RWPE2 (cell line): ENCODE measurements at regions not wholly inside any gene's neighbourhood (a gene's known extent, or its start where the extent isn't known, plus 50 kb on each side); places are given as distances from the start of the nearest gene placed in this dataset.

ENCODE experiments used
- ATAC-seq: fragments of 200-7000 bp; cut with Tn5 transposase; 3 replicates; pipeline ENCODE4 v1.9.1; 2021; ENCODE audit warnings: low read depth
- DNase-seq: peaks from one replicate; pipeline ENCODE4 v3.0.0-alpha.2; 2020; ENCODE audit warnings: low spot score
- H3K27ac ChIP-seq: fragments of 450-650 bp; 2 replicates; pipeline ENCODE4 v1.5.1; 2017; ENCODE audit warnings: mild to moderate bottlenecking; ENCODE audit not compliant: poor library complexity, severe bottlenecking
- H3K27me3 ChIP-seq: fragments of 250-450 bp; sonication (Bioruptor Pico); 2 replicates; pipeline ENCODE4 v1.5.1; 2021; ENCODE audit warnings: mild to moderate bottlenecking, moderate library complexity; ENCODE audit not compliant: insufficient read depth, poor library complexity, severe bottlenecking
- H3K36me3 ChIP-seq: fragments of 250-450 bp; sonication (Bioruptor Pico); 2 replicates; pipeline ENCODE4 v1.5.1; 2020; ENCODE audit warnings: low read depth, mild to moderate bottlenecking, moderate library complexity
- H3K4me1 ChIP-seq: fragments of 250-450 bp; sonication (Bioruptor Pico); 2 replicates; pipeline ENCODE4 v1.5.1; 2021; ENCODE audit warnings: mild to moderate bottlenecking, moderate library complexity; ENCODE audit not compliant: insufficient read depth, poor library complexity, severe bottlenecking
- H3K4me3 ChIP-seq: fragments of 250-450 bp; sonication (Bioruptor Pico); 2 replicates; pipeline ENCODE4 v1.5.1; 2021; ENCODE audit warnings: mild to moderate bottlenecking, moderate library complexity; ENCODE audit not compliant: severe bottlenecking
- H3K9me3 ChIP-seq: fragments of 250-450 bp; sonication (Bioruptor Pico); 2 replicates; pipeline ENCODE4 v1.5.1; 2021; ENCODE audit warnings: mild to moderate bottlenecking, moderate library complexity; ENCODE audit not compliant: severe bottlenecking
- CTCF ChIP-seq: fragments of 450-650 bp; IDR thresholded peaks from one replicate; pipeline ENCODE4 v1.5.1; 2017; ENCODE audit warnings: mild to moderate bottlenecking, moderate library complexity; ENCODE audit not compliant: poor library complexity, severe bottlenecking

DNA sequence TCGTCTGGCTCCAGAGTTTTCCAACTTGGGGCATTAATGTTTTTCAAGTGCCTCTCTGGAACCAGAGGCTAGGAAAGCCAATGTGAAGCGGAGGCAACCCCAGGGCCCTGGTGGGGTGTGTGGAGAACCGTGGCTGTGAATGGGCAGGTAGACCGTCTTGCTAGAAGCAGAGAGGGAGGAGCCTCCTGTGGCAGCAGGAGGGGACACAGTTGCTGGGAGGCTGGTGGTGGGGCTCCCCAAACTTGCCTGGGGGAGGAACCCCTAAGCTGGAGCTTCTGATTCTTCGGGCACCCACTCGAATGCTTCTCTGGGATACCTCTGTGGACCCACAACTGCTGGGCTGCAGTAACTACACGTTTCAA, 65.3 kb upstream of the APCDD1L start:
- Histone ChIP-seq H3K9me3 (no peaks in the 10 kb centered on the region), H3K27ac (no peak overlapping the region), H3K36me3 (no peaks in the 10 kb centered on the region), H3K27me3 (no peaks in the 10 kb centered on the region), H3K4me1 (no peaks in the 10 kb centered on the region), H3K4me3 (no peak overlapping the region)
- ATAC-seq (no peak), DNase-seq (no peak)
- TF ChIP-seq CTCF: no peak

DNA sequence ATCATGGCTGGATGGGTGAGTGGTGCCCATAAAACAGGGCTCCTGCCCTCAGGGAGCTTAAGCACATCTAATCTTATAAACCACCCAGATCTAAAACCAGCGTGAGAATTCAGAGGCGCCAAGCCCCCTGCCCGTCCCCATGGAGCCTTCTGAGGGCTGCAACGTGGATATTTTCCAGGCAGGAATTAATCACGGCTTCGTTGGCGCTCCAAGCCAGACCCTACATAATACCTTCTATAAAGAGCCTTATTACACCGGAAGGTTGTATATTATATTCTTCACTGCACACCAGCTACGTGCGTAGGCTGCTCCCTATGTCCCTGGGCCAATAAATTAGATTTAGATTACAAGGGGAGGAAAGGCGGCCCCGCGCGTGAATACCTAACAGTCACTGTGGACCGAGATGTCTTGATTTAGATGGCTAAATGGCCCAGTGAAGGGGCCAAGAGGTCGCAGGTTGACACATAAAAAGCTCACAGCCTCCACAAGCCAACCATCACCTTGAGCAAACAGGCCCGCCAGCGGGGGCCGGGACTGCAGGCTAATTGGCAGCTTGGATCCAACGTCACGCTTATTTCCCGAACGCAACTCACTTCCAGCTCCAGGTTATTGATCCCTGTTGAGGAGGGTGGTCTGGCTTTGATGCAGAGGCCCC, 64.7 kb upstream of the APCDD1L start:
- no peaks in the 10 kb centered on the region for H3K4me1 ChIP-seq
- peak; percentile 74 for DNase-seq
- H3K4me3 ChIP-seq: no peak overlapping the region
- H3K27me3 ChIP-seq: no peaks in the 10 kb centered on the region
- H3K9me3 ChIP-seq: no peaks in the 10 kb centered on the region
- no peak for TF ChIP-seq CTCF
- no peak overlapping the region for H3K27ac ChIP-seq
- ATAC-seq: no peak
- H3K36me3 ChIP-seq: no peaks in the 10 kb centered on the region

GRCh38 chr20:58579069-58579818, 64.0 kb upstream of the APCDD1L start:
- no peak for TF ChIP-seq CTCF
- H3K4me1 ChIP-seq: no peaks in the 10 kb centered on the region
- H3K27me3 ChIP-seq: no peaks in the 10 kb centered on the region
- no peak overlapping the region for H3K4me3 ChIP-seq
- ATAC-seq: no peak
- no peaks in the 10 kb centered on the region for H3K36me3 ChIP-seq
- DNase-seq: peak; percentile 62
- H3K9me3 ChIP-seq: no peaks in the 10 kb centered on the region
- no peak overlapping the region for H3K27ac ChIP-seq

DNA sequence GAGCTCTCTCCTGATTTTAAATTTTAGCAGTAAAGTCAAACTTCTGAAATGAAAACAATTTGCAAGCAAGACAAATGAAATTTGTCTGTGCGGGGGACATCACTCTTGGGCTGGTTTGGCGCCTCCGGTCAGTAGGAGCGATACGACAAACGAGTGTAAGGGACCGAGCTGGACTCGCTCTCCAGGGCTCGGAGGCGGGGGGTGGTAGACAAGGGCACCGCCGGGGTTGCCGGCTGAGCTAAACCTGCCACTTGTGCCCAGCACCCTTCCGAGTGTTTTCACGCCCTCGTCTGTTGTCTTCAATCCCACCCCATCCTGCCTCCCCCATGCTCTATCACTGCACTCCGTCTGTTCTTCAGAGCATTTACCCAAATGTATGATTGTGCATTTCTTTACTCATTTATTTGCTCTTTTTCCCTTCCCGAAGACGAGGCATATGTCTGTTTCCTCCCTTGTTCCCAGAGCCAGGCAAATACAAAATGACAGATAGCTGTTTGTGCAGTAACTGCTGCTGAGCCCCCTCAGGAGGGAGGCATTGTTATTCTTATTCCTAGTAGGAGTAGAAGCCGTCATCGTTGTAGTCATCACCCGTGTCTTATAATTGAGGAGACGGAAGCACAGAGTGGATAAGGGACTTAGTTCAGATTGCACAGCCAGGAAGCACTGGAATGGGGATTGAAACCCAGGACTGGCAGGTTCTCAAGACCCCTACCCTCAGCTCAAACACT, 62.8 kb upstream of the APCDD1L start:
- Histone ChIP-seq H3K27me3 (no peaks in the 10 kb centered on the region), H3K27ac (no peak overlapping the region), H3K9me3 (no peaks in the 10 kb centered on the region), H3K4me1 (no peaks in the 10 kb centered on the region), H3K36me3 (no peaks in the 10 kb centered on the region), H3K4me3 (no peak overlapping the region)
- TF ChIP-seq CTCF: no peak
- ATAC-seq: no peak
- peak; percentile 80 for DNase-seq
